HL-60 (cell line): ENCODE measurements at regions not wholly inside any gene's neighbourhood (a gene's known extent, or its start where the extent isn't known, plus 50 kb on each side); places are given as distances from the start of the nearest gene placed in this dataset.

Source experiments
- DNase-seq, 2 experiments: peaks; one replicate each; pipeline ENCODE4 v3.0.0-alpha.2; 2010 to 2020; ENCODE audit warnings: low read depth in 1 of 2, low spot score in 1 of 2
- H3K27ac ChIP-seq: fragments of 250-450 bp; sonication (Bioruptor Pico); replicated peaks from 2 replicates; pipeline ENCODE4 v1.5.1; 2020; ENCODE audit warnings: mild to moderate bottlenecking, moderate library complexity
- H3K27me3 ChIP-seq: fragments of 250-450 bp; sonication (Bioruptor Pico); 2 replicates; pipeline ENCODE4 v1.5.1; 2021; ENCODE audit warnings: mild to moderate bottlenecking, moderate library complexity; ENCODE audit not compliant: insufficient read depth, poor library complexity, severe bottlenecking
- H3K4me3 ChIP-seq: replicated peaks from 2 replicates; pipeline ENCODE4 v1.5.1; 2011; ENCODE audit warnings: mild to moderate bottlenecking, control low read depth, low read length; ENCODE audit not compliant: insufficient read depth
- CTCF ChIP-seq: IDR thresholded peaks from one replicate; pipeline ENCODE4 v1.5.1; 2011; ENCODE audit warnings: low read length, control low read depth, inconsistent platforms; ENCODE audit not compliant: insufficient read depth
- GABPA ChIP-seq: IDR thresholded peaks from 2 replicates; pipeline ENCODE4 v1.6.1; 2012; ENCODE audit warnings: low read depth
- POLR2AphosphoS5 ChIP-seq: IDR thresholded peaks from 2 replicates; pipeline ENCODE4 v1.6.1; 2012; ENCODE audit warnings: low read depth
- SPI1 ChIP-seq: IDR thresholded peaks from 2 replicates; pipeline ENCODE4 v1.6.1; 2012; ENCODE audit warnings: low read depth, mild to moderate bottlenecking, borderline replicate concordance
- TF ChIP-seq, protein P1 (sequence below): IDR thresholded peaks from 2 replicates; pipeline ENCODE4 v1.6.1; 2012; ENCODE audit warnings: low read depth; ENCODE audit not compliant: insufficient replicate concordance

DNA sequence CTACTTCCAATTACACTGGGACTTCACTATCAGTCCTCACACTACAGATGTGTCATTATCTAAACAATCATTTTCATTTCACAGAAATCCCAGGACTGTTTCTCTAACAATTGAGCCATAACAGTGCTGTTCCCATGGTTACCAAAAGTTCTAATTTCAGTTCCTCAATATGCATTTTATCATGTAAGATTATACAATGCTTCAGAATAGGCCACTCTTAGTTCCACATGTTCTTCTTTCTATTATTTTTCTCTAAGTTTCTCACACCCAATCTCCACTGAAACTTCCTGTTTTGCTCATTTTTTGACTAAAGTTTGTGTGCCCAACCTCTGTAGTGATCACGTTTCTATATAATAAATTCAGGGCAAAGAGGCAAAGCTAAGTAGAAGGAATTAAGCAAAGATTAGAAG is 185.8 kb downstream of the DUSP6 start:
- peak in 1 of 2 experiments; percentile 53 for DNase-seq
- TF ChIP-seq GABPA (no peak), SPI1 (peak; percentile 75; the same call in 1 of the 2 replicates)
- Histone ChIP-seq H3K27ac (peak overlapping the region; percentile 62), H3K4me3 (no peak overlapping the region), H3K27me3 (no peaks in the 10 kb centered on the region)

- DNase-seq: no peak
- Histone ChIP-seq H3K27me3 (no peaks in the 10 kb centered on the region), H3K27ac (peak overlapping the region; percentile 62), H3K4me3 (no peak overlapping the region)
- TF ChIP-seq POLR2AphosphoS5 (no peak), SPI1 (no peak), CTCF (no peak), GABPA (no peak)
- TF ChIP-seq, protein P1, sequence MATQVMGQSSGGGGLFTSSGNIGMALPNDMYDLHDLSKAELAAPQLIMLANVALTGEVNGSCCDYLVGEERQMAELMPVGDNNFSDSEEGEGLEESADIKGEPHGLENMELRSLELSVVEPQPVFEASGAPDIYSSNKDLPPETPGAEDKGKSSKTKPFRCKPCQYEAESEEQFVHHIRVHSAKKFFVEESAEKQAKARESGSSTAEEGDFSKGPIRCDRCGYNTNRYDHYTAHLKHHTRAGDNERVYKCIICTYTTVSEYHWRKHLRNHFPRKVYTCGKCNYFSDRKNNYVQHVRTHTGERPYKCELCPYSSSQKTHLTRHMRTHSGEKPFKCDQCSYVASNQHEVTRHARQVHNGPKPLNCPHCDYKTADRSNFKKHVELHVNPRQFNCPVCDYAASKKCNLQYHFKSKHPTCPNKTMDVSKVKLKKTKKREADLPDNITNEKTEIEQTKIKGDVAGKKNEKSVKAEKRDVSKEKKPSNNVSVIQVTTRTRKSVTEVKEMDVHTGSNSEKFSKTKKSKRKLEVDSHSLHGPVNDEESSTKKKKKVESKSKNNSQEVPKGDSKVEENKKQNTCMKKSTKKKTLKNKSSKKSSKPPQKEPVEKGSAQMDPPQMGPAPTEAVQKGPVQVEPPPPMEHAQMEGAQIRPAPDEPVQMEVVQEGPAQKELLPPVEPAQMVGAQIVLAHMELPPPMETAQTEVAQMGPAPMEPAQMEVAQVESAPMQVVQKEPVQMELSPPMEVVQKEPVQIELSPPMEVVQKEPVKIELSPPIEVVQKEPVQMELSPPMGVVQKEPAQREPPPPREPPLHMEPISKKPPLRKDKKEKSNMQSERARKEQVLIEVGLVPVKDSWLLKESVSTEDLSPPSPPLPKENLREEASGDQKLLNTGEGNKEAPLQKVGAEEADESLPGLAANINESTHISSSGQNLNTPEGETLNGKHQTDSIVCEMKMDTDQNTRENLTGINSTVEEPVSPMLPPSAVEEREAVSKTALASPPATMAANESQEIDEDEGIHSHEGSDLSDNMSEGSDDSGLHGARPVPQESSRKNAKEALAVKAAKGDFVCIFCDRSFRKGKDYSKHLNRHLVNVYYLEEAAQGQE: no peak
Observed at GRCh38 chr12:89166121-89166520, 186.2 kb downstream of the DUSP6 start.

DNA sequence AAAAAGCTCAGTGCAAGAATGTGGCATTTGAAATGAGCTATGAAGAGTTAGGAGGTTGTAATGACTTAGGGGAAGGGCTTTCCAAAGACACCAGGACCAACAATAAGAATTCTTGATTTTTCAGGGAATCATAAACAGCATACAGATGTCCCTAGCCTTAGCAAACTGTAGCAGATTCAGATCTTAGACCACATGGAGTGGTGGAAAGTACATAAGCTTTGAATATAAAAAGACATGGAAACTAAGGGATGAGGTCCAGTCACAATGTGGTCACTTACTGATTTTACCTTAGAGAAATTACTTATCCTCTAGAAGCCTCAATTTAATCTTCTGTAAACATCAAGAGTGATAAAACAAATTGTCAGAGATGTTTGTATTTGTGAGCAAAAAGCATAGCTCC is 186.6 kb downstream of the DUSP6 start:
- H3K27ac ChIP-seq: peak overlapping the region; percentile 62

More for the DNA sequence above, 186.6 kb downstream of the DUSP6 start:
- TF ChIP-seq CTCF (no peak), SPI1 (no peak), POLR2AphosphoS5 (no peak), GABPA (no peak)
- TF ChIP-seq, protein P1: no peak
- Histone ChIP-seq H3K4me3 (no peak overlapping the region), H3K27me3 (no peaks in the 10 kb centered on the region)
- DNase-seq: no peak
